ES-I3 (cell line): ENCODE measurements at regions not wholly inside any gene's neighbourhood (a gene's known extent, or its start where the extent isn't known, plus 50 kb on each side); places are given as distances from the start of the nearest gene placed in this dataset.
"Not testable (repeated sequence)": the region's sequence is repeated elsewhere in the genome, so short reads cannot be mapped to it uniquely, and the experiment has no call there.

Experiments
- H3K36me3 ChIP-seq: 2 replicates; pipeline ENCODE4 v1.6.1; 2013; ENCODE audit warnings: mild to moderate bottlenecking, low read length, control low read depth, moderate library complexity; ENCODE audit not compliant: insufficient read depth
- H3K4me1 ChIP-seq: 2 replicates; pipeline ENCODE4 v1.6.1; 2013; ENCODE audit warnings: mild to moderate bottlenecking, control low read depth, low read length; ENCODE audit not compliant: insufficient read depth
- H3K9ac ChIP-seq: 2 replicates; pipeline ENCODE4 v1.6.1; 2013; ENCODE audit warnings: low read depth, mild to moderate bottlenecking, low read length, moderate library complexity
- H3K9me3 ChIP-seq: 2 replicates; pipeline ENCODE4 v1.6.1; 2013; ENCODE audit warnings: mild to moderate bottlenecking, low read length, moderate library complexity; ENCODE audit not compliant: control insufficient read depth, insufficient read depth

- no peaks in the 10 kb centered on the region for H3K4me1 ChIP-seq
- no peaks in the 10 kb centered on the region for H3K36me3 ChIP-seq
- no peaks in the 10 kb centered on the region for H3K9me3 ChIP-seq
- H3K9ac ChIP-seq = no peak overlapping the region
Measured at GRCh38 chr5:67880876-67881275, 334.7 kb upstream of the PIK3R1 start.

- H3K36me3 ChIP-seq = no peaks in the 10 kb centered on the region
- no peaks in the 10 kb centered on the region for H3K9me3 ChIP-seq
- no peak overlapping the region for H3K9ac ChIP-seq
- H3K4me1 ChIP-seq = no peaks in the 10 kb centered on the region
Measured at GRCh38 chr5:67880511-67880805, 335.1 kb upstream of the PIK3R1 start.

- H3K9me3 ChIP-seq = no peaks in the 10 kb centered on the region
- no peaks in the 10 kb centered on the region for H3K36me3 ChIP-seq
- H3K9ac ChIP-seq = no peak overlapping the region
- no peaks in the 10 kb centered on the region for H3K4me1 ChIP-seq
Measured at GRCh38 chr5:67879620-67880510, 335.7 kb upstream of the PIK3R1 start.

GRCh38 chr5:67878933-67879332 is 336.6 kb upstream of the PIK3R1 start:
- Histone ChIP-seq H3K9me3 (no peaks in the 10 kb centered on the region), H3K36me3 (no peaks in the 10 kb centered on the region), H3K9ac (no peak overlapping the region), H3K4me1 (no peaks in the 10 kb centered on the region)

- Histone ChIP-seq H3K9me3 (no peaks in the 10 kb centered on the region; the same call in 1 of the 2 replicates), H3K36me3 (no peaks in the 10 kb centered on the region), H3K4me1 (no peaks in the 10 kb centered on the region), H3K9ac (no peak overlapping the region)
Measured at GRCh38 chr5:67876371-67876770, 339.2 kb upstream of the PIK3R1 start.

- no peak overlapping the region for H3K9ac ChIP-seq
- H3K36me3 ChIP-seq = no peaks in the 10 kb centered on the region
- no peaks in the 10 kb centered on the region; the same call in 1 of the 2 replicates for H3K9me3 ChIP-seq
- H3K4me1 ChIP-seq = no peaks in the 10 kb centered on the region
Measured at GRCh38 chr5:67875601-67876000, 340.0 kb upstream of the PIK3R1 start.

- H3K9ac ChIP-seq = no peak overlapping the region
- H3K36me3 ChIP-seq = no peaks in the 10 kb centered on the region
- no peaks in the 10 kb centered on the region for H3K4me1 ChIP-seq
- H3K9me3 ChIP-seq = no peaks in the 10 kb centered on the region; the same call in 1 of the 2 replicates
Measured at GRCh38 chr5:67873935-67874334, 341.6 kb upstream of the PIK3R1 start.

- H3K9me3 ChIP-seq = no peaks in the 10 kb centered on the region; the same call in 1 of the 2 replicates
- no peak overlapping the region for H3K9ac ChIP-seq
- no peaks in the 10 kb centered on the region for H3K4me1 ChIP-seq
- H3K36me3 ChIP-seq = no peaks in the 10 kb centered on the region
Measured at GRCh38 chr5:67870662-67871061, 344.9 kb upstream of the PIK3R1 start.

GRCh38 chr5:67864335-67864734 is 351.2 kb upstream of the PIK3R1 start:
- not testable (repeated sequence) for H3K9me3 ChIP-seq, H3K9ac ChIP-seq, H3K36me3 ChIP-seq, H3K4me1 ChIP-seq

GRCh38 chr5:67858471-67859031 is 357.0 kb upstream of the PIK3R1 start:
- Histone ChIP-seq H3K9ac (no peak overlapping the region), H3K36me3 (no peaks in the 10 kb centered on the region), H3K9me3 (no peaks in the 10 kb centered on the region), H3K4me1 (no peaks in the 10 kb centered on the region)

GRCh38 chr5:67857502-67857901 is 358.1 kb upstream of the PIK3R1 start:
- Histone ChIP-seq H3K4me1 (no peaks in the 10 kb centered on the region), H3K36me3 (no peaks in the 10 kb centered on the region), H3K9ac (no peak overlapping the region), H3K9me3 (no peaks in the 10 kb centered on the region; the same call in 1 of the 2 replicates)

- H3K36me3 ChIP-seq = no peaks in the 10 kb centered on the region
- no peaks in the 10 kb centered on the region; the same call in 1 of the 2 replicates for H3K9me3 ChIP-seq
- H3K9ac ChIP-seq = no peak overlapping the region
- no peaks in the 10 kb centered on the region for H3K4me1 ChIP-seq
Measured at GRCh38 chr5:67855523-67855922, 360.0 kb upstream of the PIK3R1 start.

- H3K4me1 ChIP-seq, H3K9ac ChIP-seq: not testable (repeated sequence)
Measured at GRCh38 chr5:67850906-67851305, 364.6 kb upstream of the PIK3R1 start.

GRCh38 chr5:67844924-67845323 is 370.6 kb upstream of the PIK3R1 start:
- no peaks in the 10 kb centered on the region for H3K36me3 ChIP-seq
- peaks cover 10% of the 10 kb centered on the region; the same call in 1 of the 2 replicates for H3K4me1 ChIP-seq
- H3K9ac ChIP-seq = no peak overlapping the region
- no peaks in the 10 kb centered on the region for H3K9me3 ChIP-seq

More at GRCh38 chr5:67850906-67851305, 364.6 kb upstream of the PIK3R1 start:
- H3K36me3 ChIP-seq, H3K9me3 ChIP-seq: not testable (repeated sequence)

- no peaks in the 10 kb centered on the region for H3K36me3 ChIP-seq
- H3K9me3 ChIP-seq = no peaks in the 10 kb centered on the region
- H3K4me1 ChIP-seq = peaks cover 10% of the 10 kb centered on the region; the same call in 1 of the 2 replicates
- H3K9ac ChIP-seq = no peak overlapping the region
Measured at GRCh38 chr5:67842806-67843205, 372.8 kb upstream of the PIK3R1 start.
